Cardiac septum (tissue), 1 donor: ENCODE measurements at regions not wholly inside any gene's neighbourhood (a gene's known extent, or its start where the extent isn't known, plus 50 kb on each side); places are given as distances from the start of the nearest gene placed in this dataset.

ENCODE experiments used
- DNase-seq: peaks from one replicate; pipeline ENCODE4 v3.0.0-alpha.2; 2020; ENCODE audit warnings: low spot score
- intact Hi-C: fragments of 100-400 bp; cut with DNase I; formaldehyde crosslinking; loops from one replicate; pipeline ENCODE4 v1.14.0; 2022
- donor health status: DM: no; HTN: no; CAD: no.

DNA sequence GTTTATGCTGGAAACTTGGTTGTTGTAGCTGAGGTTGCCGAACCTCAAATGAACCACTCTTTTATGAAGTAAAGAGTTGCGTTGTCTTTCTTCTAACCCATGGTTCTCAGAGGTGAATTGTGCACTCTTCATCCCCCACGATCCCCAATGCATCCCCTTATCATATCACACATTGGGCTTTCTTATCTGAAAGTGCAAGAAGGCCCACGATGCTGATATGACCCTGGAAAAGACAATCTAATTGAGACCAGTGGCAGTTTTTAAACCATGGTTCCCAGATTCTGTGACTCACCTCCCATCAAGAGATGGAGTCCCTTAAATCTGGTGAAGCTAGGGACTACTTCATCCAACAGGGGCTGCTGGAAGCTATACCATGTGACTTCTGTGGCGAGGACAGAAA is 156.3 kb upstream of the IRX3 start:
- no peak for DNase-seq
- intact Hi-C loops, result no loop called here

- no peak for DNase-seq
- intact Hi-C loops, result no loop called here
Observed at GRCh38 chr16:54438469-54438868, 151.9 kb upstream of the IRX3 start.

GRCh38 chr16:54437921-54438320 is 151.3 kb upstream of the IRX3 start:
- intact Hi-C loops, result no loop called here
- DNase-seq, result no peak

DNA sequence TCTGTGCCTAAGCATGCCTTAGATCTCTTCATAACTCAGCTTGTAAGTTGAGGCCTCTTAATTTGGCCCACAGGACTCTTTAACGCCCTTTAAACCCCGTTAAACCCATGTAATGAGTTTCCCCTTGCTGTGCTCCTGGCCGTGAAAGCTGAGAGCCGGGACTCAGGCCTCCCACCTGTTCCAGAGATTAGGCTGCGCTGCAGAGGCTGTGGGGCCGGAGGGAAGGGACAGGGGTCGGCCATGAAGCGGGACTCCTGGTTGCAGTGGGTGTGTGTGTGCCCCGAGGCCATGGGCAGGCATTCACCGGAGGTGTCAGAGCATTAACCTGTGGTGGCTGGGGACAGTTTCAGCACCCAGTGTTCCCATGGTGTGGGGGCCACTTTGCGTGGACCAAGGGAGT is 150.8 kb upstream of the IRX3 start:
- no peak for DNase-seq
- intact Hi-C loops, result no loop called here

DNA sequence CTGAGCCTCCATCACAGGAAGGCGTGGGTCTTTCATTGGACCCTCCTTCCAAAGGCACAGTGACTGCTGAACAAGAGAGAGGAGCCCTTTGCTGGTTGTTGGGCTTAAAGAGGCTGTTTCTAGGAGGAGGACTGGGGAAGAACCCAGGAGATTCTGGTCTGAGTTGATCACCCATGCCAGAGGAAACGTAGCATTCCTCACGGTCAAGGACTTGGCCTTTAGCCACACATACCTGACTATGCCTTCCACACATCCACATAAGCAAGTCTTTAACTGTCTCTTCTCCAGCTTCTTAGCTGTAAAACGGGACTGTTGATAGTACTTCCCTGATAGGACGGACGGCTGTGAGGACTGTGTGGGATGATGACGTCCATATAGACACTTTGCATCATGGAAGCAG is 149.8 kb upstream of the IRX3 start:
- intact Hi-C loops, result no loop called here
- no peak for DNase-seq

GRCh38 chr16:54434859-54435258 is 148.3 kb upstream of the IRX3 start:
- DNase-seq, result no peak
- intact Hi-C loops, result no loop called here

GRCh38 chr16:54432897-54433229 is 146.3 kb upstream of the IRX3 start:
- no peak for DNase-seq
- intact Hi-C loops, result no loop called here

DNA sequence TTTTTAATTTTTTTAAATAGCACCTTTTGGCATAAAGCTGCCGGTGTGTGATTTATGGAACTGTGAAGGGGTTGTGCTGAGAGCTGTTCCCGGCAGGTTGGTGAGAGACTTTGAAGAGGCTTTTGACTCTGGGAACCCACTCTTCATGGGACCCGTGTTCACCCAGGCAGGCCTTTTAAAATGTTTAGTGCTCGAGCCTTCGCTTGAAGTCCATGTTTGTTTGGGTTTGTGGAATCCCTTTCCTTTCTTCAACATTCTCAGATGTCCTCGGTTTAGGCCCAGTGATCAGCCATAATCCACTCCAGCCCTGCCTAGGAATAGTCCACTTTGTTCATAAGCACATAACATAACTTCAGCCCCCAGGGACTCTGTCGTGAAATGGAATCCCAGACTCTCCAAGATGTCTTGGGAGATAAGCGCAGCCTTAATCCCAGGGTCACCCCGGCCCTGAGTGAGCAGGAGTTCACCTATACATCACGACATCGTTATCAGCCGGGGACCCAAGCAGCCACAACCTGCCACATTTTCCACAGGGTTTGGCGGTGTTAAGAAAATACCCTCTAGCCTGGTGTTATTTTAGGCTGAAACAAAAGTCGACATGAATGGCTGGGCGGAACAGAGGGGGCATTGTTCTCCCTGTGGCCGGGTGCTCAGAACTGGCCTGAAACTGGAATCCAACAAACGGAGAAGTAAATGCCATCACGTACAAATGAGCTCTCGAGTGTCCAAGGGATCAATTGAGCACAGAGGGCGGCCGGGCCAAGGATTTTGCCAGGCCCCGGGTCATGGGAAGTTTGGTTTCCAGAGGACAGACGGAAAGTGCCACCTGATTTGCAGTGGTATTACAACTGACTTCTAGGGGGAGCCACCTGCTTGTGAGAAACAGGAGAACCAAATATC is 145.7 kb upstream of the IRX3 start:
- intact Hi-C loops, result no loop called here
- no peak for DNase-seq

- no peak for DNase-seq
- intact Hi-C loops, result no loop called here
Observed at GRCh38 chr16:54431041-54431996, 144.7 kb upstream of the IRX3 start.

DNA sequence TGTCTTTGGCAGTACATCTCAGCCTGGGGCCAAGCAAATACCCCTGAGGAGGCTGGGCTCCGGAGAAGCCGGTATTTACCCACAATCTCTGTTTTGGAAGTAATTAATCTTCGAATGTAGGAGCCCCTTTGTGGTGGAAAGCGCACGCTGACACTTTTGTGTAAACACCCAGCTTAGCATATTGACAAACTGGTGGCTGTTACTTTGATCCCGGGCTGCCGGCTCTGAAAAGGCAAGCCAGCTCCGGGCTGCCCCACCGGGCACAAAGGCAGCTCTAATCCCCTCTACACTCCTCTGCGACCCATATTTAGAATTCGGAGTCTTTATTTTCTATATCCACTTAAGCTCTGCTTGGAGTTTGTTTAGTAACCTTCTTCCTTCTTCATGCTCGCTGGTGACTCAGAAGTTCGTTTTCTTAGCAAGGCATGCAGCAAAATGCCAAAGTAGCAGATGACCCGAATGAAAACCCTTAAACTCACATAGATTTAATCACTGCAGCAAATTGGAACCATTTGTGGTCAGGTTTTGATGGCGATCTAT is 144.0 kb upstream of the IRX3 start:
- intact Hi-C loops, result no loop called here

DNA sequence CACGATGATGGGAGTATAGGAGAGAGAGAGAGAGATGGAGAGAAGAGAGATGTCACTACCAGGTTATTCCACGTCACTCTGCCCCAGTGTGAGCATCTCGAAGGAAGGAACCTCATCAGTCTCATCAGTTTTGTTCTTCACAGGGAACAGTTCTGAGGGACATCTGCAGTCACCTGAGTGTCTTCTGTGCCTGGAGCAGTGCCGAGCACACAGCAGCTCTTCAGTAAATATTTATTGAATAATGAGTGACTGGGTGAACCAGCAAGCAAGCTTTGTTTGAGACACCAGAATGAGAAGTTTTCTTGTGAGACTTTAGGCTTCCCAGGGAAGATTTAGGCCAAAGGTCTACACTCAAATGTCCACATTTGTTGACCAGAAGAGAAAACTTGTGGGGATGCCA is 142.4 kb upstream of the IRX3 start:
- intact Hi-C loops, result loop anchor here (10.0 kb wide), 1 partner anchor 386 kb away; no protein-coding TSS in a partner anchor
- no peak for DNase-seq

More for the DNA sequence above, 144.0 kb upstream of the IRX3 start:
- DNase-seq, result no peak

GRCh38 chr16:54426553-54426849 is 139.9 kb upstream of the IRX3 start:
- DNase-seq, result no peak
- intact Hi-C loops, result loop anchor here (10.0 kb wide), 1 partner anchor 388 kb away; no protein-coding TSS in a partner anchor

GRCh38 chr16:54425681-54426552 is 139.3 kb upstream of the IRX3 start:
- no peak for DNase-seq
- intact Hi-C loops, result loop anchor here (10.0 kb wide), 1 partner anchor 389 kb away; no protein-coding TSS in a partner anchor

DNA sequence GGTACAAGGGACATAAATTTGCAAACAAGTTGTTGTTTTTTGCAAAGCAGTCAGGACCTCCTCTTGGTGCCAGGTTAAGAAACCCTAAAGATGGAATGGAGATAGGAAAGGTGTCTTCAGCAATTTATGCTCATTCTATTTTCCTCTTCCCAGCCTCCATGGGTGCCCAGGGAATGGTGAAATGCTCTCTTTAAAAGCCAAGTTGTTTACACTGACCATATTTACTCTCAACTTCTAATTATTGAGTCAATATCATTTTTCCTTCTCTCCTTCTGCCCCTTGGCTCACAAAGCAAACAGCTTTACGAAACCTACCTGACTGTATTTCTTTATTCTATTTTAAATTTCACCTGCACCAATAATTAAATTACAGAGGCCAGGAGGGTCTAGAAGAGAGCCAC is 138.5 kb upstream of the IRX3 start:
- DNase-seq, result no peak
- intact Hi-C loops, result loop anchor here (10.0 kb wide), 1 partner anchor 390 kb away; no protein-coding TSS in a partner anchor

DNA sequence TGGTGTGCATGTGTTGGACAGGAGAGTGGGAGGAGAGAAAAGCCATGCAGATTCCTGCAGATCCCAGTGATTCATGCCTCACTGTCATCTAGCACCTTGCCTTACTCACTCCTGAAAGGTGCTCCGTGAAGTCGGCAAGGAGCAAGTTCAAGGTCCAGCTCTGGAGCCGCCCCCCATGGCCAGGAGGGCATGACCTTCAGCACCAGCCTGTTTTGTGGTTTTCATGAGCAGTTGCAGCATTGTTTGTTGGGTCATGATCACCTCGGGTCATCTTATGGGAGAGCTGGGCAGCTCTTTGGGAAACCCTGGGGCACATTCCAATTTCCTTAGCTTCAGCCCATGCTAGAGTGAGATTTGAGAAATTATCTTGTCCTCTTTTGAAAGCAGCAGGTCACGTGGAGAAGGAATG is 137.5 kb upstream of the IRX3 start:
- intact Hi-C loops, result loop anchor here (5.0 to 10.0 kb wide), 2 partner anchors 58 to 391 kb away; no protein-coding TSS in a partner anchor
- no peak for DNase-seq

DNA sequence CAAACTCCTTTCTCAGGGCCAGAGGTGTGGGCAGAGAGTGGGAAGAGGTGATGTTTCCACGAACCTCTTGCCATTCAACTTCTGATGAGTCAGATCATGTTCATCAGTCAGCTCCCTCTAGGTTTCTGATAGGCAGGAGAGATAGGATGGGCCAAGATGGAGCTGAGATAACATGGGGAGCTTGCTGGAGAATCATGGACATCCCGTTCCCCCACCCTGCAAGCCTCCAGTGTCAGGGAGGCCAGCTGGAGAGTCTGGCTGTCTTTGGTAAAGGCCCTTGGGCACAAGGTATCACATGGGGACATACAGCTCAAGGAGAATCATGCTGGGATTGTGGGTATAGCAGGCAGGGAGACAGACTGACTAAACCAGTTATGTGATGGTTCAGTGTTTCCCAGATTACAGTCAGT is 136.0 kb upstream of the IRX3 start:
- intact Hi-C loops, result loop anchor here (5.0 to 10.0 kb wide), 2 partner anchors 60 to 392 kb away; no protein-coding TSS in a partner anchor
- no peak for DNase-seq

DNA sequence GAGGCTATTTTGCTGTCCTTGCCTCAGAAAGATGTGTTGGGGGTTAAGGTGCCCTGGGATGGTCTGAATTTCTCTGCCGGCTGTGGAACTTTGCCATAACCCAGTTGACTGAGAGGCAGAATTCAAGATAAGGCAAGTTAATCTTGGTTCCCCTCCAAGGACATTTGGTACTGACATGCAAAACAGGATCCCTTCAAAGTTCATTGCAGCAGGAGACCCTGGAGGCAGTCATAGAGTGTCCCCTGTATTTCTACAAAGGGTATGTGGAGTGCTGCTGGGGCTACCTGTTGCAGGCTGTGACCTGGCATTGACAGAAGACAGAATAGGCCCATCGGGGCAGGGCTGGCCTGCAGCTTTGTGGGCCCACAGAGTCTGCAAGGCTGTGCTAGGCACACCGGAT is 135.6 kb upstream of the IRX3 start:
- no peak for DNase-seq
- intact Hi-C loops, result loop anchor here (5.0 to 10.0 kb wide), 2 partner anchors 60 to 393 kb away; no protein-coding TSS in a partner anchor

DNA sequence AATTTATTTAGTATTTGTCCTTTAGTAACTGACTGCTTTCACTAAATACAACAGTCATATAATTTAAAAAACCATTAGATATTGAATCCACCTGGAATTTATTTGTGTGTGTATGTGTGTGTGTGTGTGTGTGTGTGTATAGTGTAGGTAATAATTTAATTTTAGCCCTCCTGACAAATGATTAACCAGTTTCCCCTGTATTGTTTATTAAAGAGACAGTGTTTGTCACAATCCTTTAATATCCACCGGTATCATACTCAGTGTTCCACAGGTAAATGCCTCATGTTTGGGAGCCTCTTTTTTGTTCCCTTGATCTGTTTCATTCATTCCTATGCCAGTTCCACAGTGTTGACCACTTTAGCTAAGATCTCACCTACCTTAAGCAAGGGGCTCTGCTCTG is 134.6 kb upstream of the IRX3 start:
- intact Hi-C loops, result loop anchor here (5.0 to 10.0 kb wide), 2 partner anchors 61 to 394 kb away; no protein-coding TSS in a partner anchor
- DNase-seq, result no peak

GRCh38 chr16:54418903-54419302 is 132.3 kb upstream of the IRX3 start:
- no peak for DNase-seq
- intact Hi-C loops, result no loop called here
